ENCODE measurements at regions not wholly inside any gene's neighbourhood (a gene's known extent, or its start where the extent isn't known, plus 50 kb on each side); places are given as distances from the start of the nearest gene placed in this dataset.

DNA sequence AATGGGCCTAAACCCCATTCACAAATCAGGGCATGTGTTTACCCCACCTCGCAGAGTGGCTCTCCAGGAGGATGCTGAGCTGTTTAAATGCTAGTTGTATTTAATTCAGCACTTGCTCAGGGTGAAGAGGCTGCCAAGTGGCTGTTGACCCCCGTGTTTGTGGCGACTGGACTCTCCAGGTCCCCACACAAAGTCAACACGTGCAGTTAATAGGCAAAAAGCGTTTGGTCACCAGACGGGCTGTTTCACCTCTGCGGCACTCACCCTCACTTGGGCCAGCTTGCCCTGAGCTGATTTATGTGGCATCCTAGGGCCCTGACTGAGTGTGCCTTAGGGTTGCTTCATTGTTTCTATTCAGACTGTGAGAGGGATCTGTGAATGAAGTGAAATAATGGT, 152.3 kb downstream of the GAS1 start:
- Mint-ChIP-seq H3K27ac (no peak overlapping the region), H3K4me3 (no peak overlapping the region), H3K36me3 (ENCODE audit: low read depth) (no peaks in the 10 kb centered on the region), H3K9me3 (no peaks in the 10 kb centered on the region), H3K4me1 (ENCODE audit: low read depth) (no peaks in the 10 kb centered on the region), H3K27me3 (peaks cover 17% of the 10 kb centered on the region)

DNA sequence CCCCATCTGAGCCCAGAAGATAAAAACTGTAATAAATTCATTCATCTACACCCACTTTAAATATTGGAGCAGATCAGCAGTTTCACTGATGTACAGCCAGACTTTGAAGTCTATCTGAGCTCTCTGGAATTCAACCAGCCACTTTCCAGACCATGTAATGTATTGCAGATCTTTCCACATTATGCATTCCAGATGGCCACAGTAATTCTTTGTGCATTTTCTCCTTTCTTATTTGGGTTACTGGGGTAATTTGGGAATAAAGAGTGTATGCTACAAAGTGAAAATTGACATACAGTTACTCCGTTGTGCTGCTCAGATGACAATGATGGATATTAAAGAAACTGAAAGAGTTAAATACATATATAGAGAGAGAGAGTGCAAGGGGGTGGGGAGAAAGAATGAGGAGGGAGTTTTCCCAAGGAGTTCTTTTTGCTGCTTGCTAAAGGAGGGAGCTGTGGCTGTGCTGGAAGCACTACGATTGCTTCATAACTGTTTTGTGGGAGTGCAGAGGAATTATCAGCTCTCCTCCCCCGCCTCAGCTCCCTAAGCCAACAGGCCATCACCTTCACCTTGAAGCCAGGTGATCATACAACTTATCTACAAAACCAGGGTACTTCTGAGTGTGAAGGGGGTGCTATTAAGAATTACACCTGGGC, 152.8 kb downstream of the GAS1 start:
- H3K36me3 Mint-ChIP-seq (ENCODE audit: low read depth): no peaks in the 10 kb centered on the region
- no peak overlapping the region for H3K27ac Mint-ChIP-seq
- no peaks in the 10 kb centered on the region for H3K4me1 Mint-ChIP-seq (ENCODE audit: low read depth)
- no peak overlapping the region for H3K4me3 Mint-ChIP-seq
- peaks cover 21% of the 10 kb centered on the region for H3K27me3 Mint-ChIP-seq
- H3K9me3 Mint-ChIP-seq: no peaks in the 10 kb centered on the region

DNA sequence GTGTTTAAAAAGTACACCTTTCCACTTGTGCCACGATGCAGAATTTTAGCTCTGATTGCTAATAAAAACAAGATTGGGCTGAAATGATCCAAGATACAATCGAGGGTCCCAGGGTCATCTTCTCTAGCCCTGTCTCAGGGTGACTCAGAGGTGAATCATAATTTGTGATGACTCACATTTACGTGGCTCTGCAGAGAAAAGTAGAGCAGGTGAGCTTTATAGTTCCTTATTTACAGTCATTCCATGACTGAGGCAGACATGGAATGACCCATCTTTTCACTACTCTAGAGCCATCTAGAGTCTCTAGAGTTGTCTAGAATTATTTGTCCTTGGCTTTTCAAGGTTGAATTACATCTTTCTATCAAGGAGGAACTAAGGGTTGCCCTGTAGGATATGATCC, 155.2 kb downstream of the GAS1 start:
- Mint-ChIP-seq H3K27me3 (peaks cover 21% of the 10 kb centered on the region), H3K27ac (no peak overlapping the region), H3K4me1 (ENCODE audit: low read depth) (no peaks in the 10 kb centered on the region), H3K4me3 (no peak overlapping the region), H3K9me3 (no peaks in the 10 kb centered on the region), H3K36me3 (ENCODE audit: low read depth) (no peaks in the 10 kb centered on the region)

DNA sequence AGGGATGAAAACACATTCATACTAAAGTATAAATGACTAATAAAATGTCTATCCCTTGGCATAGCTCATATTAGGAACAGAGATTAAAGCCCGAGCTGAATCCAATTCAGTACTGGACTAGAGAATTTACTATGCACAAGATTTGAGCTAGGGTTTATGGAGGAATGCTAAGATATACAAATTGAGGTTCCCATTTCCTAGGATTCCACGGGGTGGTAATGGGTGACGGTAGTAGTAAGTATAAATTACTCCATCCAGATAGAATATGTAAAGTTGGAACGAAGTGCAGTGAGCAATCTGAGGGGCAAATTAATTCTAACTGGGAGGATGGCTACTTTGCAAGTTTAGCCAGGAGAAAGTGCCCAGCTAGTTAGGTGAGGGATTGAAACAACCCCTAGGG, 156.5 kb downstream of the GAS1 start:
- Mint-ChIP-seq H3K27me3 (peaks cover 21% of the 10 kb centered on the region), H3K4me1 (ENCODE audit: low read depth) (no peaks in the 10 kb centered on the region), H3K4me3 (no peak overlapping the region), H3K27ac (no peak overlapping the region), H3K36me3 (ENCODE audit: low read depth) (no peaks in the 10 kb centered on the region), H3K9me3 (no peaks in the 10 kb centered on the region)

DNA sequence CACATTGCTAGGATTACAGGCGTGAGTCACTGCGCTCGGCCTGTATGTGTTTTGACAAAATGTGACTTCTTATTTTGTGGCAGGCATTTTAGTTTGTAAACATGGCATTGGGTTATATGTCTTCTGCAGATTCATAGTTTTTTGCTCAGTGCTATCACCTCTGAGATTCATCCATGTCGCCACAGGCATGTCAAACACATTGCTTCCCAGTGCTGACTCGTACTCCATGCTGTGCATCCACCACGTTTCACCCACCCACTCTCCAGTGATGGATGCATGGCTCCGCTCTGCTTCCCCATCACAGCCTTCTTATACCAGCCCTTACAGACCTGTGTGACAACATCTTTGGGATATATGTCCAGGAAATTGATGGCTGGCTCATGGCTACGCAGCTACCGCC, 158.8 kb downstream of the GAS1 start:
- no peak overlapping the region for H3K4me3 Mint-ChIP-seq
- H3K27ac Mint-ChIP-seq: no peak overlapping the region
- H3K27me3 Mint-ChIP-seq: peaks cover 24% of the 10 kb centered on the region
- no peaks in the 10 kb centered on the region for H3K9me3 Mint-ChIP-seq
- no peaks in the 10 kb centered on the region for H3K36me3 Mint-ChIP-seq (ENCODE audit: low read depth)
- H3K4me1 Mint-ChIP-seq (ENCODE audit: low read depth): no peaks in the 10 kb centered on the region

DNA sequence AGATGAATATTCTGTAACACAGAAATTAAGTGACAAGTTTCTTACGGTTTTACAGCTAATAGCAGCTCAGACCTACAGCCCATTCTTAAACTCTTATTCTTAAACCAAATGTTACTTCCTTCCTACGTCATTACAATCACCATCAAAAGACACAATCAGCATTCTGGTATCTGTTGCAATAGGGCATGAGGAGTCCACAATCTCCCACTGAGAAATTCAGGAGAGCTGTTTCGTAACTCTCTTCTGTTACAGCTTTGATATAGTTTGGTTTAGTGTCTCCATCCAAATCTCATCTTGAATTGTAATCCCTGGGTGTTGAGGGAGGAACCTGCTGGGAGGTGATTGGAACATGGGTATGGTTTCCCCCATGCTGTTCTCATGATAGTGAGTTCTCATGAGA, 163.4 kb downstream of the GAS1 start:
- Mint-ChIP-seq H3K4me3 (no peak overlapping the region), H3K4me1 (ENCODE audit: low read depth) (no peaks in the 10 kb centered on the region), H3K36me3 (ENCODE audit: low read depth) (no peaks in the 10 kb centered on the region), H3K27me3 (peaks cover 17% of the 10 kb centered on the region), H3K27ac (no peak overlapping the region), H3K9me3 (no peaks in the 10 kb centered on the region)

DNA sequence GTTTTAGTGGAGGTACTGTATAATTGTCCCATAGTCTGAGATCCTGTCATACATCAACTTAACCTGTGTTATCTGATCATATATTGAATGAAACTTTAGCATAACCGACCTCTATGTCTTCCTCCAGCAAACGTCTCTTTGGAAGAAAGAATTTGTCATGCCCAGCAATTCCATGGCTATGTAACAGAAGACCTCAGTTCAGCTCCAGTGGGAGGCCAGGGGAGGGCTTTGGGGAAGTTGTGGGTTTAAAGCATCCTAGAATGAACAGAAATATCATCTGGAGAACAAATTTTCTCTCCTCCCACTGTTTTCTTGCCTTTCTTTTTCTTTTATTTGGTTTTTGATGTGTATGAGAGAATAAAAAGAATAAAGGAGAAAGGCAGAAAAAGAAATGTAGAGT, 164.5 kb downstream of the GAS1 start:
- Mint-ChIP-seq H3K27ac (no peak overlapping the region), H3K9me3 (no peaks in the 10 kb centered on the region), H3K27me3 (peaks cover 17% of the 10 kb centered on the region), H3K36me3 (ENCODE audit: low read depth) (no peaks in the 10 kb centered on the region), H3K4me3 (no peak overlapping the region), H3K4me1 (ENCODE audit: low read depth) (no peaks in the 10 kb centered on the region)

DNA sequence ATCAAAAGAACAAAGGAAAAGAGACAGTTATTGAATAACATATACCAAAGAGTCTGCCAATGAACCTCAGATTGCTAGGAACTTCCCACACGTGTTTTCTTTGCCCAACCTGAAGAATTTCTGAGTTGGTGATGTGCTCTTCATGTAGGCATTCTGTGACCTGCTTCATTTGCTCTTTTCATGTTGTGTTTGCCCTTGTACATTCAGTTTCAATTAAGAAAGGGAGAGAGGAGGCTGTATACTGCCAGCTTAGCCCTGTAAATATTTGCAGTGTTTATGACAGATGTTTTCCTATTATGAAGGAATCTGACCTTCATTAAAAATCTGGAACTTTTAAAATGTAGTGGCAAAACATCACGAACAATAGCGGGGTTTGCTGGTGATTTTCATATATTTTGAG, 168.5 kb downstream of the GAS1 start:
- H3K4me1 Mint-ChIP-seq (ENCODE audit: low read depth): no peaks in the 10 kb centered on the region
- no peaks in the 10 kb centered on the region for H3K9me3 Mint-ChIP-seq
- no peaks in the 10 kb centered on the region for H3K36me3 Mint-ChIP-seq (ENCODE audit: low read depth)
- no peak overlapping the region for H3K4me3 Mint-ChIP-seq
- peaks cover 10% of the 10 kb centered on the region for H3K27me3 Mint-ChIP-seq
- no peak overlapping the region for H3K27ac Mint-ChIP-seq

DNA sequence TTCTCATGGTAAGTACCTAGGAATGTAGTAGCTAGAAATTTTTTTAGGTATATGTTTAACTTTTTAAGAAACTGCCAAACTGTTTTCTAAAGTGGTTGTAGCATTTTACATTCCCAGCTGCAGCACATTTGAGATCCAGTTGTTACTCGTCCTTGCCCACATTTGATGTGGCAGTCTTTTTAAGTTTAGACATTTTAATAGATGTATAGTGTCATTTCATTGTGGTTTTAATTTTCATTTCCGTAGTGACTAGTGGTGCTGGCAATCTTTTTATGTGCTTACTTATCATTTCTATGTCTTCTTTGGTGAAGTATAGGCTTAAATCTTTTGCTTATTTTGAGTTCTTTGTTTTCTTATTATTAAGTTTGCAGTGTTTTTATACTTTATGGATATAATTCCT, 171.6 kb downstream of the GAS1 start:
- no peaks in the 10 kb centered on the region for H3K27me3 Mint-ChIP-seq
- no peaks in the 10 kb centered on the region for H3K4me1 Mint-ChIP-seq (ENCODE audit: low read depth)
- no peak overlapping the region for H3K4me3 Mint-ChIP-seq
- no peaks in the 10 kb centered on the region for H3K9me3 Mint-ChIP-seq
- no peak overlapping the region for H3K27ac Mint-ChIP-seq
- no peaks in the 10 kb centered on the region for H3K36me3 Mint-ChIP-seq (ENCODE audit: low read depth)

DNA sequence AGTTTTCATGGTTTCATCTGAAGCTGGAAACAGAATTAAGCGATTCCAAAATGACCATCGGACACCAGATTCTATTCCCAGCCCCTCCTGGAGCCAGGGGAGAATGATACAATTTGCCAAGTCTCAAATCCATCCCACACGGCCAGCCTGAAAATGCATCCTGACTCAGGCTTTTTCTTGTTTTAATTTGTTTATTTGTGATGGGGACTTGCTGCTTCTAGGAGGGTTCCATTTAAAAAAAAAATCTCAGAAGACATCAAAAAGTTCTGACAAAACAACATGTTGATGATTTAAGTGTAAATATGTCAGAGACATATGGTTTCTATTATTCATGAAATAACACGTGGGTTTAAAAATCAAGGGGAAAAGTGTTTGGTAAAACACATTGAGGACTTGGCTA, 173.2 kb downstream of the GAS1 start:
- H3K4me3 Mint-ChIP-seq: no peak overlapping the region
- H3K27ac Mint-ChIP-seq: no peak overlapping the region
- H3K9me3 Mint-ChIP-seq: no peaks in the 10 kb centered on the region
- H3K27me3 Mint-ChIP-seq: no peaks in the 10 kb centered on the region
- no peaks in the 10 kb centered on the region for H3K4me1 Mint-ChIP-seq (ENCODE audit: low read depth)
- no peaks in the 10 kb centered on the region for H3K36me3 Mint-ChIP-seq (ENCODE audit: low read depth)

DNA sequence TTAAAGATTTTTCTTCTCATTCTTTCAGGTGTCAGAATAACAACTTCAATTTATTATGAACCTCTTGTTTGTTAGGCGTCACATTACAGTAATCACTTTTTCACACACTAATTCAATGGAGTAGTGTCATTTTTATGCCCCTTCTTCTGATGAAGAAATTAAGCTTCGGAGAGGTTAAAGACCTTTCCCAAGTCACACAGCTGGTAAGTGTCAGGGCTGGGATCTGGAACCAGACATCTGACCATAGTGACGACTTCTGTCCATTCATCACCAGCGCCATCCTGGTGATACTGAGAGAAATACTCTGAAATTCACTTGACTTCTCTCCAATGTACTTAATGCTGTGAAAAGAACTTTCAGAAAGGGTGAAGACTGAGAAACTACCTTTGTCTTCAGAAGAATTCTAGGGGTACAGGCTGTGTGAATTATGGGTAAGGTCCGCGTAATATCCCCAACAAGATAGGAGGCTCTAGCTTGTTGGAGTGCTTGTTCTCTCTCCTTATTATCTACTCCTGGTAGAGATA, 173.8 kb downstream of the GAS1 start:
- H3K4me3 Mint-ChIP-seq: no peak overlapping the region
- H3K4me1 Mint-ChIP-seq (ENCODE audit: low read depth): no peaks in the 10 kb centered on the region
- no peaks in the 10 kb centered on the region for H3K27me3 Mint-ChIP-seq
- H3K36me3 Mint-ChIP-seq (ENCODE audit: low read depth): no peaks in the 10 kb centered on the region
- no peak overlapping the region for H3K27ac Mint-ChIP-seq
- H3K9me3 Mint-ChIP-seq: no peaks in the 10 kb centered on the region

DNA sequence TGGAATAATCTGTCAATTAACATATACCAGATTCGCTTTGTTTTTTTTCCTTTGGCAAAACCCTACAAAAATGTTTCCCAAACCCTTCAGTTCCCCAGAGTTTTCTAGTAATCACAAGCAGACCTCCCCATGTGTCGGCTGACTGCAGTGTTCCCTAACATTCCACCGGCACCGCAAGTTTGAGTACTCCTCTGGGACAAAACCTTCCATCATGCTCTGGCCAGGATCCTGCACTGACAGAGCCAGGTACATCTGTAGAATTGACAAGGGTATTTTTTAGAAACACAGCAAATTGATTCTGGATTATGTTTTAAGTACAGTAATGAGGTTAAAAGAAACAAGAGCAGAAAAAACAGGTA, 174.7 kb downstream of the GAS1 start:
- Mint-ChIP-seq H3K27me3 (no peaks in the 10 kb centered on the region), H3K27ac (no peak overlapping the region), H3K4me3 (no peak overlapping the region), H3K36me3 (ENCODE audit: low read depth) (no peaks in the 10 kb centered on the region), H3K9me3 (no peaks in the 10 kb centered on the region), H3K4me1 (ENCODE audit: low read depth) (no peaks in the 10 kb centered on the region)

DNA sequence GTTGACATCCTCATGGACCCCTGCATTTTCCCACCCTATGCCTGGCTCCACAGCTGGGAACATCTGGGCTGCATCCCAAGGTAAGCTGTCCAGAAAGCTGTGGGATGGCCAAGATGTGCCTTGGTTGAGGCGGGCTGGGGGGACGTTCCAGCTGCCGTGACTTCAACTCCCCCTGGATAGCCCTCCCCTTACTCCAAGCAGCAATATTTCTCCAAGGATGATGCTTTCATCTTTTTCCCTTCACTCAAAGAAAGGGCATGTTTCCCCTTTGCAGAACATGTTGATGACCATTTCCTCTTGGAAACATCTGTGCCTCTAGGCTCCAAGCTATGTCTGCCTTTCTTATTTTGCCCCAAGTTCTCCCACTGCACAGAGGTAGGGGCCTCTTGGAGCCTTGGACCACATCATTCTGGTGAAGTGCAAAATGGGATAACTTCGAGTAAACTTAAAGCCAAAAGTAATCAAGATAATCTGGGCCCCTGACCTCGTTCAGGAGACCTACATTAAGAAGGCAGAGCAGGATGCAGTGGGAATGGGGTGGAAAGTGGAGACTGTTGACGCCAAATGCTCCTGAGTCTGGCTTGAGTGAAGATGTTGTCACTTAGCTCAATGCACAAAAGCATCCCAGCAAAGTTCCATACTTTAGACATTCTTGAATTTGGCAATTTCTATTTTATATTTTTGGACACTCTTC, 175.2 kb downstream of the GAS1 start:
- H3K36me3 Mint-ChIP-seq (ENCODE audit: low read depth): no peaks in the 10 kb centered on the region
- no peaks in the 10 kb centered on the region for H3K9me3 Mint-ChIP-seq
- H3K27ac Mint-ChIP-seq: no peak overlapping the region
- H3K4me1 Mint-ChIP-seq (ENCODE audit: low read depth): no peaks in the 10 kb centered on the region
- no peaks in the 10 kb centered on the region for H3K27me3 Mint-ChIP-seq
- H3K4me3 Mint-ChIP-seq: no peak overlapping the region

DNA sequence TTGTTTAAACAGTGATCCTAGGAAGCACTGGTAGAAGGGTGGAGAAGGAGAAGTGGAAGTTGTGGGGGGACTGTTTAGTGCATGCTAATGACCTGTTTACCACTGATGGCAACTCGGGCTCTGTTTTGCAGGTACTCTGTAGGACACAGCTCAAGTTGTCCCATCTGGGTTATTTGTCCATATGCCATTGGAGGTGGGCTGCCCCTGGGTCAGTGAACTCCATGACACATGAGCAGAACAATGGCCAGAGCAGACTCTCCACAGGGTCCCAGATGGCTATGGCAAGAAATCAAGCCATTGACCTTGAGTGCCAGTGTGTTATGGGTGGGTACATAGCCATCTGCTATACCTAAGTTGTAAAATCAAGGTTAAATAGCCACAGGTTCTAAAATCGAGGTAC, 175.9 kb downstream of the GAS1 start:
- Mint-ChIP-seq H3K27me3 (no peaks in the 10 kb centered on the region), H3K4me1 (ENCODE audit: low read depth) (no peaks in the 10 kb centered on the region), H3K27ac (no peak overlapping the region), H3K4me3 (no peak overlapping the region), H3K9me3 (no peaks in the 10 kb centered on the region), H3K36me3 (ENCODE audit: low read depth) (no peaks in the 10 kb centered on the region)

DNA sequence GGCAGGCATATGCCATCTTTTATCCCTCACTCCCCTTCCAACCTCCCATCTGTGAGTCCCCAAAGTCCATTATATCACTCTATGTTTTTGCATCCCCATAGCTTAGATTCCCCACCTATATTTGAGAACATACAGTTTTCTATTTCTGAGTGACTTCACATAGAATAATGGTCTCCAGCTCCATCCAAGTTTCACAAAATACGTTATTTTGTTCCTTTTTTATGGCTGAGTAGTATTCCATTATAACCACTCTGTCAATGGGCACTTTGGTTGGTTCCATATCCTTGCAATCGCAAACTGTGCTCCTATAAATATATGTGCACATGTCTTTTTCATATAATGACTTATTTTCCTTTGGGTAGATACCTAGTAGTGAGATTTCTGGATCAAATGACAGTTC, 178.6 kb downstream of the GAS1 start:
- H3K4me3 Mint-ChIP-seq: no peak overlapping the region
- H3K4me1 Mint-ChIP-seq (ENCODE audit: low read depth): no peaks in the 10 kb centered on the region

DNA sequence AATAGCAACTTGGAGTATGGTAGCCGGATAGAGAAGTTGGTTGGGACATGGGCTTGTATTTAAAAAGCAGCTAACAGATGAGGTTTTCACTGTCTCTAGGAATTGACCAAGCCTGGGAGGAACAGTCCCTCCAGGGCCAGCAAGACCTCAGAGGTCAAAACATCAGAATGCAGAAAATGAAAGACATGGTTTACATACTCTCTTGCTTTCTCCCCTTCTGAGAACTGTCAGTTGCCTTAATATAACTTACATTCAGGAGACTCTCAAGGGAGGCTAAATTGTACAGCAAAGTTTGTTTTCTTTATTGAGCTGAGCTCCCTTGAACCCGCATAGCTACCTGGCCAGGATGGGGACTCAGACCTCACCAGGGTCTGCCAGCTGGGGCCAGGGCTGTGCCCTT, 179.3 kb downstream of the GAS1 start:
- no peaks in the 10 kb centered on the region for H3K27me3 Mint-ChIP-seq
- H3K36me3 Mint-ChIP-seq (ENCODE audit: low read depth): no peaks in the 10 kb centered on the region
- H3K9me3 Mint-ChIP-seq: no peaks in the 10 kb centered on the region
- H3K27ac Mint-ChIP-seq: no peak overlapping the region
- H3K4me3 Mint-ChIP-seq: no peak overlapping the region
- H3K4me1 Mint-ChIP-seq (ENCODE audit: low read depth): no peaks in the 10 kb centered on the region

More for the DNA sequence above, 178.6 kb downstream of the GAS1 start:
- Mint-ChIP-seq H3K9me3 (no peaks in the 10 kb centered on the region), H3K27me3 (no peaks in the 10 kb centered on the region), H3K36me3 (ENCODE audit: low read depth) (no peaks in the 10 kb centered on the region), H3K27ac (no peak overlapping the region)
